NB4 (cell line): ENCODE measurements at regions not wholly inside any gene's neighbourhood (a gene's known extent, or its start where the extent isn't known, plus 50 kb on each side); places are given as distances from the start of the nearest gene placed in this dataset.

ENCODE experiments used
- CTCF ChIP-seq: IDR thresholded peaks from one replicate; pipeline ENCODE4 v1.5.1; 2012; ENCODE audit warnings: low read depth, low read length
- POLR2A ChIP-seq: IDR thresholded peaks from 2 replicates; pipeline ENCODE4 v1.6.1; 2011; ENCODE audit warnings: mild to moderate bottlenecking; ENCODE audit not compliant: insufficient read length; ENCODE audit errors: extremely low read depth

DNA sequence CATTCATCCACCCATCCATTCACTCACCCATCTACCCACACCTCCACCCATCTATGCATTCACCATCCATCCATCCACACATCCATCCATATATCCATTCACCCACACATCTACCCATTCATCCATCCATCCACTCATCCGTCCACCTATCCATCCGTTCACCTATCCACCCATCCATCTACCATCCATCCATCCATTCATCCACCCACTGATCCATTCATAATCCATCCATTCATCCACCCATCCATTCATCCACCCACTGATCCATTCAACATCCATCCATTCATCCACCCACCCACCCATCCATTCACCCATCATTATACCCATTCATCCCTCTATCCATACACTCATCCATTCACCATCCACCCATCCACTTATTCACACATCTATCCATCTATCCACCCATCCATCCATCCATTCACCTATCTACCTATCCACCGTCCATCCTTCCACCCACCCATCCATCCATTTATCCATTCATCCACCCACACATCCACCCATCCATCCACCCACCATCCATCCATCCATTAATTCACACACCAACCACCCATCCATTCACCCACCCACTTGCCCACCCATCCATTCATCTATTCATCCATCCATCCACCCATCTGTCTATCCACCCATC, 336.5 kb upstream of the IRX4 start:
- no peak for TF ChIP-seq POLR2A
- no peak for TF ChIP-seq CTCF
